Mesendoderm (in vitro differentiated cells): ENCODE measurements at regions not wholly inside any gene's neighbourhood (a gene's known extent, or its start where the extent isn't known, plus 50 kb on each side); places are given as distances from the start of the nearest gene placed in this dataset.

Experiments used
- DNase-seq: peaks from one replicate; pipeline ENCODE4 v3.0.0; 2013
- H2AK5ac ChIP-seq: 2 replicates; pipeline ENCODE4 v1.6.1; 2013; ENCODE audit warnings: low read length, inconsistent platforms
- H2BK120ac ChIP-seq: 2 replicates; pipeline ENCODE4 v1.6.1; 2013; ENCODE audit warnings: low read depth, mild to moderate bottlenecking, low read length, moderate library complexity, mixed read lengths
- H2BK15ac ChIP-seq: replicated peaks from 2 replicates; pipeline ENCODE4 v1.6.1; 2013; ENCODE audit warnings: low read depth, mild to moderate bottlenecking, moderate library complexity
- H2BK5ac ChIP-seq: 2 replicates; pipeline ENCODE4 v1.6.1; 2013; ENCODE audit warnings: low read length, inconsistent platforms
- H3K18ac ChIP-seq: 2 replicates; pipeline ENCODE4 v1.6.1; 2013; ENCODE audit warnings: mild to moderate bottlenecking, low read length, mixed read lengths
- H3K23ac ChIP-seq: one replicate; pipeline ENCODE4 v1.6.1; 2013; ENCODE audit warnings: low read length
- H3K27ac ChIP-seq: 2 replicates; pipeline ENCODE4 v1.5.1; 2013; ENCODE audit warnings: low read depth, mild to moderate bottlenecking, inconsistent platforms, low read length, moderate library complexity
- H3K27me3 ChIP-seq: 2 replicates; pipeline ENCODE4 v1.6.1; 2013; ENCODE audit warnings: low read length, control low read depth, mild to moderate bottlenecking, inconsistent platforms; ENCODE audit not compliant: insufficient read depth, poor library complexity
- H3K36me3 ChIP-seq: 2 replicates; pipeline ENCODE4 v1.6.1; 2013; ENCODE audit warnings: low read length, inconsistent platforms; ENCODE audit not compliant: control insufficient read depth, insufficient read depth
- H3K4ac ChIP-seq: one replicate; pipeline ENCODE4 v1.6.1; 2013; ENCODE audit warnings: low read depth, mild to moderate bottlenecking, low read length, moderate library complexity
- H3K4me1 ChIP-seq: 2 replicates; pipeline ENCODE4 v1.6.1; 2013; ENCODE audit warnings: low read depth, low read length, inconsistent platforms; ENCODE audit not compliant: control insufficient read depth
- H3K4me2 ChIP-seq: 2 replicates; pipeline ENCODE4 v1.6.1; 2013; ENCODE audit warnings: low read length
- H3K4me3 ChIP-seq: 2 replicates; pipeline ENCODE4 v1.5.1; 2013; ENCODE audit warnings: mild to moderate bottlenecking, low read length
- H3K56ac ChIP-seq: one replicate; pipeline ENCODE4 v1.6.1; 2013; ENCODE audit warnings: low read length
- H3K79me1 ChIP-seq: 2 replicates; pipeline ENCODE4 v1.6.1; 2013; ENCODE audit warnings: low read length, inconsistent platforms
- H3K79me2 ChIP-seq: 2 replicates; pipeline ENCODE4 v1.6.1; 2013; ENCODE audit warnings: mild to moderate bottlenecking, low read length; ENCODE audit not compliant: control insufficient read depth, insufficient read depth
- H3K9ac ChIP-seq: 2 replicates; pipeline ENCODE4 v1.6.1; 2013; ENCODE audit warnings: low read length, inconsistent platforms
- H4K5ac ChIP-seq: one replicate; pipeline ENCODE4 v1.6.1; 2013; ENCODE audit warnings: low read length
- H4K8ac ChIP-seq: one replicate; pipeline ENCODE4 v1.6.1; 2013; ENCODE audit warnings: low read depth, mild to moderate bottlenecking, control low read depth, low read length, moderate library complexity
- WGBS: extraction: QIAGEN DNeasy Blood & Tissue Kit; methylation state at CpG from one replicate; pipeline ENCODE4 v1.1.7; 2013; ENCODE audit warnings: low lambda C conversion rate, missing lambda C conversion rate; ENCODE audit not compliant: insufficient coverage; ENCODE audit errors: extremely low coverage; 5-methylcytosine and 5-hydroxymethylcytosine counted together

GRCh38 chr17:72576289-72576759 is 455.5 kb downstream of the SOX9 start:
- H2AK5ac ChIP-seq: no peak overlapping the region
- H3K4me1 ChIP-seq: peaks cover 3% of the 10 kb centered on the region
- H3K4ac ChIP-seq: no peak overlapping the region
- H3K56ac ChIP-seq: peak overlapping the region; percentile 30
- no peak overlapping the region for H4K5ac ChIP-seq
- H3K79me2 ChIP-seq: no peaks in the 10 kb centered on the region
- H2BK15ac ChIP-seq: no peak overlapping the region
- no peak overlapping the region for H3K18ac ChIP-seq
- no peak overlapping the region for H4K8ac ChIP-seq
- no CpG with 5 or more reads among the region's 7 CpGs for WGBS
- no peak overlapping the region for H2BK120ac ChIP-seq
- no peak overlapping the region for H3K4me3 ChIP-seq
- DNase-seq: peak; percentile 64
- H3K23ac ChIP-seq: no peak overlapping the region
- no peaks in the 10 kb centered on the region for H3K36me3 ChIP-seq
- peak overlapping the region; percentile 13 for H3K9ac ChIP-seq
- H3K27me3 ChIP-seq: no peaks in the 10 kb centered on the region
- no peak overlapping the region for H3K27ac ChIP-seq
- peak overlapping the region; percentile 2 for H3K4me2 ChIP-seq
- H2BK5ac ChIP-seq: no peak overlapping the region
- H3K79me1 ChIP-seq: no peaks in the 10 kb centered on the region

GRCh38 chr17:72578817-72579470 is 458.1 kb downstream of the SOX9 start:
- Histone ChIP-seq H3K9ac (no peak overlapping the region), H2AK5ac (no peak overlapping the region), H3K23ac (no peak overlapping the region), H3K18ac (no peak overlapping the region), H4K5ac (no peak overlapping the region), H4K8ac (no peak overlapping the region), H3K36me3 (no peaks in the 10 kb centered on the region), H3K4me2 (no peak overlapping the region), H2BK5ac (no peak overlapping the region), H3K27ac (no peak overlapping the region), H3K4ac (no peak overlapping the region), H3K4me1 (peaks cover 3% of the 10 kb centered on the region), H3K4me3 (no peak overlapping the region), H2BK15ac (no peak overlapping the region), H3K79me2 (no peaks in the 10 kb centered on the region), H3K56ac (no peak overlapping the region), H3K27me3 (no peaks in the 10 kb centered on the region), H2BK120ac (no peak overlapping the region), H3K79me1 (no peaks in the 10 kb centered on the region)
- DNase-seq: no peak
- no CpG with 5 or more reads among the region's 9 CpGs for WGBS

GRCh38 chr17:72579990-72580320 is 459.1 kb downstream of the SOX9 start:
- no peaks in the 10 kb centered on the region for H3K36me3 ChIP-seq
- no peak overlapping the region for H3K56ac ChIP-seq
- H3K4me1 ChIP-seq: peaks cover 3% of the 10 kb centered on the region
- no peaks in the 10 kb centered on the region for H3K79me1 ChIP-seq
- H2BK120ac ChIP-seq: no peak overlapping the region
- no peak overlapping the region for H3K9ac ChIP-seq
- WGBS: no CpG with 5 or more reads among the region's 2 CpGs
- no peaks in the 10 kb centered on the region for H3K79me2 ChIP-seq
- no peak overlapping the region for H3K23ac ChIP-seq
- no peak overlapping the region for H3K4me3 ChIP-seq
- no peak overlapping the region for H4K5ac ChIP-seq
- no peak overlapping the region for H4K8ac ChIP-seq
- no peak overlapping the region for H3K4me2 ChIP-seq
- no peak overlapping the region for H3K27ac ChIP-seq
- no peak for DNase-seq
- no peak overlapping the region for H3K18ac ChIP-seq
- H3K27me3 ChIP-seq: no peaks in the 10 kb centered on the region
- no peak overlapping the region for H2BK5ac ChIP-seq
- no peak overlapping the region for H2BK15ac ChIP-seq
- no peak overlapping the region for H3K4ac ChIP-seq
- no peak overlapping the region for H2AK5ac ChIP-seq

- Histone ChIP-seq H3K4ac (no peak overlapping the region), H4K8ac (no peak overlapping the region), H3K56ac (no peak overlapping the region), H3K9ac (no peak overlapping the region), H3K18ac (no peak overlapping the region), H2BK15ac (no peak overlapping the region), H3K79me2 (no peaks in the 10 kb centered on the region), H3K4me3 (no peak overlapping the region), H3K79me1 (no peaks in the 10 kb centered on the region), H2BK5ac (no peak overlapping the region), H2AK5ac (no peak overlapping the region), H3K27ac (no peak overlapping the region), H3K36me3 (no peaks in the 10 kb centered on the region), H3K27me3 (no peaks in the 10 kb centered on the region), H3K4me2 (no peak overlapping the region), H4K5ac (no peak overlapping the region), H3K4me1 (peaks cover 3% of the 10 kb centered on the region), H3K23ac (no peak overlapping the region), H2BK120ac (no peak overlapping the region)
- WGBS: no CpG with 5 or more reads among the region's 11 CpGs
- no peak for DNase-seq
Observed at GRCh38 chr17:72580321-72581127, 459.7 kb downstream of the SOX9 start.

GRCh38 chr17:72587156-72587555 is 466.3 kb downstream of the SOX9 start:
- no peak overlapping the region for H2AK5ac ChIP-seq
- no peak overlapping the region for H4K8ac ChIP-seq
- H3K36me3 ChIP-seq: no peaks in the 10 kb centered on the region
- no peak overlapping the region for H2BK15ac ChIP-seq
- H2BK120ac ChIP-seq: no peak overlapping the region
- peaks cover 18% of the 10 kb centered on the region for H3K27me3 ChIP-seq
- no peak overlapping the region for H3K27ac ChIP-seq
- H3K9ac ChIP-seq: no peak overlapping the region
- H3K56ac ChIP-seq: no peak overlapping the region
- no peak overlapping the region for H2BK5ac ChIP-seq
- H3K4ac ChIP-seq: no peak overlapping the region
- no CpG with 5 or more reads among the region's 7 CpGs for WGBS
- no peak overlapping the region for H4K5ac ChIP-seq
- no peak overlapping the region for H3K4me3 ChIP-seq
- H3K79me2 ChIP-seq: no peaks in the 10 kb centered on the region
- no peaks in the 10 kb centered on the region for H3K4me1 ChIP-seq
- H3K4me2 ChIP-seq: no peak overlapping the region
- H3K79me1 ChIP-seq: no peaks in the 10 kb centered on the region
- no peak for DNase-seq
- H3K23ac ChIP-seq: no peak overlapping the region
- no peak overlapping the region for H3K18ac ChIP-seq
